C1 segment of cervical spinal cord (tissue), 14 donors: ENCODE measurements at regions not wholly inside any gene's neighbourhood (a gene's known extent, or its start where the extent isn't known, plus 50 kb on each side); places are given as distances from the start of the nearest gene placed in this dataset.

Source experiments
- DNase-seq, 14 donors: peaks; one replicate each; lab custom pipeline; 2025; lab: John Stamatoyannopoulos, UW

DNA sequence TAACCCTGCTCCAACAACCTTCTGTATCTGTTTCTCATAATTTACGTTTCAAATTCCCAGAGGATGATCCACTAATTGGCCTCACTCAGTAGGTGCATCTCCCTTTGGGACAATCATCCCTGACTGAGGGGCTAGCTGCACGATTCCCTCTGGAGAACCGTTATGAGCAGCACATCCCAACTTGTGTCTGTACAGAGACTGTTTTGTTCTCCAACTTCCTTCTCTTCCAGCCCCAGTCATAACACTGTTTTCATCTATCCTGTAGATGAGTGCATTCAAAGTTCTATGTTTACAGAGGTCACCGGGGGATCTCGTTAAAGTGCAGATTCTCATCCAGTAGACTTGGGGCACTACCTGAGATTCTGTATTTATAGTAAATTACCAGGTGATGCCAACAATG is 187.2 kb downstream of the REEP3 start:
- DNase-seq, result no peak

DNA sequence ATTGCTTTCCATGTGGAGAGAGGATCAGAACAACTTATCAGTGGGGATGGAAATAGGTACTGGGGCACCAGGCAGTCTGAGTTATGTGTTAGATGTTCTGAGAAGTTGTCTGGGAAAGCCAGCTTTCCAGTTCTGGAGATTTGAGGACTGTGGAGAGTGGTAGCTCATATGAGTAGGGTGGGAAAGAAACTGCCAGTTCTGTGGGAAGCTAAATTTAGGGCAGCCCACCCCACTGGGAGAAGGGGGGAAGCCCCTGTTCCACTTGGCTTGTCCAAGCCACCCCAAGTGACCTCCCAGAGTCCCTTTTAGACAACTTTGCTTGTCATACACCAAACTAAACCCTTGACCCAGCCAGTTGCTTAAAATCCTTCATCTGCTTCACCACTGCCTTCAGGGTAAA is 189.5 kb downstream of the REEP3 start:
- no peak for DNase-seq

DNA sequence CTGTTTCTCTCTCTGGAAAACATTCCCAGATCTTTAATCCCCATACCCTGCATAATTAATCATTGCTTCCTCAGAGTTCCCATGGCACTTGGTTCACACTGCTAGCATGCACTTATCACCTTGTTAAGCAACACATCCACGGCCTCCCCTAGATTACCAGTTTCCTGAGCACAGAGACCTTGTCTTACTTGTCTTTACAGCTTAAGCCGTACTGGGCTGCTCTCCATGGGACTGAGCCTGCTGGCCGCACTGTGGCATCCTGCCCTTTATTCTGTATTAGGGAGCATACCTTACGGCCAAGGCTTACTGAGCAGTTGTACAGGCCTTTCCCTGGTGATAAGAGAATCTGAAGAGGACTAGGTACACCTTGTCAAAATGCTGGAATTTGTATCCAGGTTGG is 190.2 kb downstream of the REEP3 start:
- DNase-seq, result peak in 2 of 14 donors; percentile 19 to 75

DNA sequence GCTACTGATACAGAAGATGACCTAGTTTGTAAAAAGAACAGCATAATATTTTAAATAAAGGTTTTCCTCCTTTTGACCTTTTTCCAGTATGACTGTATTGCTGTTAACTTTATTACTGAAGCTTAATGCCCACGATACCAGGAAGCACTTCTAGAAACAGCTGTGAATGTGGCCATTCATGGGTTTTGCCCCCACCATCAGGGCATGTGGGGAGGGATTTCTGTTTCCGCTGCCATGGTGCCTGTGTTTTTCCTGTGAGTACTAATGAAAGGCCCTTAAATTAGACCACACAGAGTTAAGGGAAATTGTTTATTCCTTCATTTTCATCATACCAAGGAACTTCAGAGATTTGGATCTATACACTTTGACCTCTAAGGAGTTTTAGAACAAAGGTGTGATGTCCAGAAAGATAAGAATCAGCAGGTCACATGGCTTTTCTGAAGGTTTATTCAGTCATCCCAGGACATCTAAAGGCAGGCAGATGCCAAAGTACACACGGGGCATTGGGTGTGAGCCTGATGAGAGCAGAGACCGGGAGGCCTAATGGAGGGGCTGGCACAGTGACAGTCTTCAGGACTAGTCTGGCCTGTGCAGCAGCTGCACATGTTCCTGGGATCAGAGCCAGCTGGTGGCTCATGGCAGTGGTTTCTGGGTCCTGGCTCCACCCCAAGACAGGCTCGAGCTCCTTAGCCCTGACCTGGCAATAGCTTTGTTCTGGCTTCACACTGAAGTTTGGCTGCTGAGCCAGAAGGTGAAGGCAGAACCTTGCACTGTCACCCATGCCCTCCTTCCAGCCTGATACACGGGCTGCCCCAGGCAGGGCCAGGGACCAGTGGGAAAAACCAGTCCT is 190.9 kb downstream of the REEP3 start:
- DNase-seq, result peak in 12 of 14 donors; percentile 23 to 86 (median 65)

DNA sequence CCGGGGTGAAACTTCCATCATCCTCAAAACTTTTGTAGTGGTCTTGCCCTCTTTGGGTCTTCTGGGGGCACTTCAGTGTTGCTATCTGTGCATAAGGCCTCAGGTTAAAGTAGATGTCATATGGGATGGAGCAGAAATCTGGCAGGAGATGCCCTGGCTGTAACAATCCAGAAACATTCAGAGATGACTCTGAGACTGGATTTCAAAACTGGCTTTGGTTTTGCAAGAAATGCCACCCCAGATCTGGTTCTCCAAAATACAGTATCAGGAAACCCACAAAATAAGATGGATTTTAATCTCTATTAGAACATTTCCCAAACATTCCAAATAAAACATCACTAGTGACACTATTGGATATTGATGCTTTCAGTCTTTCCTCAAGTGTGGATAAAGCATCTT is 191.5 kb downstream of the REEP3 start:
- DNase-seq, result peak in 1 of 14 donors; percentile 45

DNA sequence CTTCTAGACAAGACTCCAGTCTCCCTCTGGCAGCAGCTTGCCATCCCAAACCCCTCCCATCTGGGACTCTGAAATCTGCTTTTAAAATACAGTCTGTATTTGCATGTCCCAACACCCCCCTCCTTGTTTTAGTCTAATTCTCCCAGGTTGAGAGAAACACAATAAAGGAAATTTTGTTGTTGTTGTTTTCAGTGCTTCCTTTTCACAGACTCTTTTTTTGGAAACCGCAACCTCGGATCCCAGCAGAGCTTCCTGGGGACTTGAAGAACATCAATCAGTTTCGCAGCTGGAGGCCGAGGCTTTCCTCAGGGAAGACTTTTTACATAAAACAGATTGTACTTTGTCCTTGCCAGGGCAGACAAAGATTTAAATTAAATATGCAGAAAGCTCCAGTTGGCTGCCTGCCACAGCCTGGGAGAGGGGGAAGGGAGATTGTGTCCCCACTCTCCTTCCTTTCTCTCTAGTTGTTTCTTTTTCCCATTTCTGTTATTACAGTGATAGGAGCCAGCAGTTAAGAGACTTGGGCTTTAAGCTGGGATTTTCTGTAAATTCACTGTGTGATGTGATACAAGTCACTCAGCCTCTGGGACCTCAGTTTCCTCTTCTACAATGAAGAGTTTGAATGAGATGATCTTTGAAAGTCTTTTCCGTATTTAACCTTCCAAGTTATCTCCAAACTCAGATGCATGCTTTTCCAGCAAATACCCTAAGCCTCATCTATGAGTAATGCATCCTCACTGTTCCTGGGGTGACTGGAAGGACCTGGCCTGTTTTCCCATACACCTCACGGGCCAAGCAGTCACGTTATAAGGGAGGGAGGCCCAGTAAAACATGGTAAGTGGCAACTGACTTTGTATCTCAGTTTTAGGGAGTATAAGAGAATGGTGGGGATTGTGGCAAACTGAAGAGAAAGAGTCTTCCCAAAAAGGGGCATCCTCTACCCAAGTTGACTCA is 192.3 kb downstream of the REEP3 start:
- peak in 8 of 14 donors; percentile 33 to 75 (median 36) for DNase-seq

DNA sequence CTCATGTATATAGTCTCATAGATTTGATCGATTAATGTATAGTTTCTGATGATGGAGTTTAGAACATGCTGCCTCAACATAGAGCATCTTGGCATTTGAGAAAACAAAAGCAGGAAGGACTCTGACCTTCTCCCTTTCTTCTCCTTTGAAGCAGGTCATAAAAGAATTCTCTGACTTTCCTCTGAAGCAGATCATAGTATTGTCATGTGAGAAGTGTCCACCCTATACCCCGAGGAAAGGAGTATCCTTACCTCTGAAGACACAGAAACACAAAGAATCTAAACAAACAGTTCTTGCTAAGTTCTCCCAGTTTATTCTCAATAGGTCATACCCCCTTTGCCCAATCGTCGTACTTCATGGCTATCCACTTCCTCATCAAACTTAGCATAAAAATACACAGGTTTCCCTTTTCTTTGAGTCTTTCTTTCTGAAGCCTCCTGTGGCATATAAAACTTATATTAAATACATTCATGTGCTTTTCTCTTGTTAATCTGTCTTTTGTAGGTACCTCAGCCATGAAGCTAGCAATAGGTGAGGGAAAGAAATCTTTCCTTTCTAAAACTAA is 194.9 kb downstream of the REEP3 start:
- DNase-seq, result no peak

DNA sequence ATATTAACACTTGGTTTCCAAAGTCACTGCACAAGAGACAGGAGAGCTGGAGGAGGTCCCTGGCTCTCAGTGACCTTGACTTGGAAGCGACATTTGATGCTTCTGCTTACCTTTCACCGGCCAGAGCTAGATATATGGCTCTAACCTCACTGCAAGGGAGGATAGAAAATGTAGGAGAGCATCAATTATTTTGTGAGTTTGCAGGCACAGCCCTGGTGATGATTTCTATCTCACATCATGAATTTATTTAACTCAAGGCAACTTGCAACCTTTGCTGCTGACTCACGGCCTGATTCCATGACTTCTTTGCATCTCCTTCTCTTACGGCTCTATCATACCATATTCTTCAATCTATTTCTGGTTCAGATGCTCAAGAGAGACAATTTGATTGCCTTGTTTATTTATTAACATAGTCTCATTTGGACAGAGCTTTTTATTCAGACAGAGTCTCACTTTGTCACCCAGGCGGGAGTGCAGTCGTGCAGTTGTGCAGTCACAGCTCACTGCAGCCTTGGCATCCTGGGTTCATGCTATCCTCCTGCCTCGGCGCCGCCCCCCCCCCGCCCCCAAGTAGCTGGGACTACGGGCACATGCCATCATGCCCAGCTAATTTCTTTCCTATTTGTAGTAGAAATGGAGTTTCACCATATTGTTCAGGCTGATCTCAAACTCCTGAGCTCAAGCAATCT is 196.0 kb downstream of the REEP3 start:
- DNase-seq, result no peak

DNA sequence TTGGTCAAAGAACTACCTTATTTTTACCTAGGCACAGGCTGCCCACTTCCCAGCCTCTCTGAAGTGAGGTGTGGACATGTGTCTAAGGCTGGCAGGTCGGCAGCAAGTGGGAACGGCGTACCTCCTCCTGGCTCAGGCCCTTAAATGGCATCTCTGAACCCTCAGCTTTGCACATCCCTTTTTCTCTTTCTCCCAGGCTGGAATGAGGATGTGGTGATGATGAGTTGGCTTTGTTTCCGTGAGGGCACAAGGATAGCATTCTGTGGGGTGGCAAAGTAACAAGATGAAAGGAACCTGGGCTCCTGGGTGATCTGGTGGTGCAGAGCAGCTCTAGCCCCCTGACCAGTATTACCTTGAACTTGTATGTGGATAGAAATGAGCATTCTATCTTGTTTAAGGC is 196.8 kb downstream of the REEP3 start:
- DNase-seq, result no peak

DNA sequence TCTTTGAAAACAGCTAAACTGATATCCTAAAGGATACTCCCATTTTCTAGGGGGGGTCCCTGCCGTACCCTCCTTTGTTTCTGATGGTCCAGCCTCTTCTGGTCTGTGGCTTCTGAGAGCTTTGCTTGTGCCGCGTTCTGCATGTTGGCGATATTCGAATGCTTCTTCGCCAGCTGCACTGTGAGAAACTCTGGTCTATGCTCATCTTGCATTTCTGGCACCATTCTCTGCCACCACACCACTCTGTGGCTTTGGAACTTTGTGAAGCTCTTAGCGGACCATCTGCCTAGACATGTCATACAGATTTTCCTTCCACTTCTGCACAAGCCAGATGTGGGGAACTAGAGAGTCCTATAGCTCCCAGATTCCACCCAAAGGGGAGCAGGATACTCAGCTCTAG is 197.2 kb downstream of the REEP3 start:
- no peak for DNase-seq

DNA sequence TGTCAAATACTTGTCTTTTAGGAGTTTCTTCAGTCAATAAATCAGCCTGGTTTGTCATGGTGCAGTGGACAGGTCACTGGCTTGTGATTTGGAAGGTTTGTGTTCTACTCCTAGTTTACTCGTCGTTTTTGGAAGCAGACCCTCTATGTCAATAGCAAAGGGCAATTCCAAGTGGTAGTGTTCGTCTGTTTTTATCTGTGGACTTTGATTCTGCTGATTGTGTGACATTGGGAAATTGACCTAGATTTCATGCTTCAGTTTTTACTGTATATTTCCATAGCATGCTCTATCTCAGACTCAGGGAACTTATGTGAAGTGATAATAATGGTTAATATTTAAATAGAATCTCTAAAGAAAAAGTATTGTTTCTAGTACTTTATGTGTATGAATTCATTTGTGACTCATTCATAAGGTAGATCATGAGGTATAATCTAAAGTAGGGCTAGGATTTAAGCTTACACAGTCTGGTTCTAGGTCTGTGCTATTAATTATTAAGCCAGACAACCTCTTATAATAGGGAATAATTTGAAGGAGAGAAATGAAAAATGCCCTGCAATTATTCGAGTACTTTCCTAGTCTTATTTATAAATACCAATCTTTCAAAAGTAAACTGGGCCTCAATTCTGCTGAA is 198.1 kb downstream of the REEP3 start:
- DNase-seq, result no peak

DNA sequence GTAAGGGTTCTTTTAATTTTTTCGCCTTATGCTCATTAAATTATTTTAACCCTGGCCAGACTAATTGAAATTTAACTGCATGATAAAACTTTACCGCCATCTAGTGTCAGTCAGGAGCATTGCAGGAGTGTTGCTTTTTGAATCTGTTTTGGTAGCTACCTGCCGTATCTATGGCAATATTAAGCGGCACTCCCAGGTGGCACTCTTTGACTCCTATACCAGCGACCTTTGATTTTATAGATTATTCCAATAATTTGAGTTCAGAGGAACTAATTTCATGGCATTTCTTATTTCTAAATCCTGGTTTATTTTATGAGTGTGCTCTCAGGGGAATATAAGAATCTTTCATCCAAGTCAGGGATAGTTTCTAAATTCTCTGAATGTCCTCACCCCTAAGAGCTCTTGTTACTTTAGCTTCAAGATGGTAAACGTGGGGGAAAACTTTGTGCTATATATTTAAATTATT is 198.9 kb downstream of the REEP3 start:
- peak in 2 of 14 donors; percentile 19 to 47 for DNase-seq

DNA sequence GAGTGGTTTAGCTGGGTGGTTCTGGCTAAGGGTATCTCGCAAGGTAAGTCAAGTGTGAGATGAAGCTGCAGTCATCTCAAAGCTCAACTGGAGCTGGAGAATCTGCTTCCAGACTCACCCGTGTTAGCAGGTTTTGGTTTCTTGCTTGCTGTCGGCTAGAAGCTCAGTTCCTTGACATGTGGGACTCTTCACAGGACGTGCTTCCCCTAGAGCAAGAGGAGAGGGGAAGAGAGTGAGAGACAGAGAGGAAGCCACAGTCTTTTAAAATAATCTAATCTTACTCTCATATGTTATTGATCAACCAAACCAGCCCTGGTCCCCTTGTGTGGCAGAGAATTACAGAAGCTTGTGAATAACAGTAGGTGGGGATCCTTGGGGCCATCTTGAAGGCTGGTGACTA is 199.5 kb downstream of the REEP3 start:
- no peak for DNase-seq

DNA sequence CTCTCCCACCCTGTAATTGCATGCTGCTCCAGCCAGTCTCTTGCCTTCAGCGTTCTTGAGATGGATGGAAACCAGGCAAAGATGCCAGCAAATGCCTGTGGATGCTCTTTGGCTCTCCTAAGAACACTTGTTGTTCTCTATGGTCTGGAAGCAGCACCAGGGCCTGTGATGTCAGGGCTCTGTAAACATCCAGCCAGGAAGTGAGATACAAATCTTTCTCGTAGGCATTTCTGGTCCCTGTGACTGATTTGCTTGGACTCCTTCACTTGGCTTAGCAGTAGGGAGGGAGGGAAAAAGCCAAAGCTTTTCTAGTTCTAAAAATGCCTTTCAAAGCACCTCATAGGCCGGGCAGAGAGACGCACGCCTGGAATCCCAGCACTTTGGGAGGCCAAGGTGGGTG is 201.3 kb downstream of the REEP3 start:
- DNase-seq, result peak in 3 of 14 donors; percentile 32 to 39 (median 34)

DNA sequence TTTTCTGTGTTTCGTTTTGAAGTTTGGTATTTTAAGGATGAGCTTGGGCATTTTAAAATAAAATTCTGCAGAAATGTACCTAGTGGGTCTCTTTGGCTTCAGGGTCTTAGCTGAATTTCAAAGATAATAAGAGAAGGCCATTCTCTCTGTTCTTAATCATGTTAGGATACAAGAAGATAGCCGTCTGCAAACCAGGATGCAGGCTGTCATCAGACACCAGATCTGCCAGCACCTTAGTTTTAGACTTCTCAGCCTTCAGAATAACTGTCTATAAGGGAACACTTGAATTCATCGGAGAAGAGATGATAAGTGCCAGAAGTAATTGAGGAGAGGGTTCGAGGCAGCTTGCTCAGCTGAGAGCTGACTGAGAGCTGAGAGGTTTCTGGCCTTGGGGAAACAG is 202.1 kb downstream of the REEP3 start:
- DNase-seq, result no peak

DNA sequence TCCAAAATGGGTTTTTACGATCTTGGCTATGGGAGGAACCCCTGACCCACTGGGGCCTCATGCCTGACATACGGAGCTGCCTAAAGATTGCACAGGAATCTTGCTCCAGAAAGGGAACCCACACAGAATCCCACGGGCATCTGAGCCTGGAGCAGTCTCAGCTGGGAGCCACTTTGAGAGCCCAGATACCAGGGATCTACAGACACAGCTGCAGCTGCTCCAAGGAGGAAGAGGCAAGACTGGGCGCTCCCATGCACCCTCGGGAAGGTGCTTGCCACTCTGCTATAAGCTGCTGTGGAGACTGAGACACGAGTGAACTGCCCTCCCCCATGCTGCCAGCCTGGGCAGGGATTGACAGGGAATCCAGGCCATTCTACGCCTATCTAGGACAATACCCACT is 202.5 kb downstream of the REEP3 start:
- DNase-seq, result no peak

DNA sequence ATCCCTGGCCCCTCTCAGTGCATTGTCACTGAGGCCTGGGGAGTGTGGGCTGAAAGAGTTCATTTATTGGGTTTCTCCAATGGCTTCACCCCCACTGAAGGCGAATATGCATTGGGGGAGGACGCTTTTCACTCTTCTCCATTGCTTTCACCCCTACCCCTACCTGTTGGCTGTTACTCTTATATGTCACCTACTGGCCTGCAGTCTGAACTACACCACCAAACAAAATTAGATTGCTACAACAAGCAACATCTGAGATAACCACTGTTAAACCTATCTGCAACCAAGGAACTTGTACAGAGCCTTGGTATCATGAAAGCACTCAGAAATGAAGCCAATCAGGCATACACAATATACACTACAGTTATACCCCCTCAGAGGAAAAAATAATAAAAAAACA is 203.7 kb downstream of the REEP3 start:
- no peak for DNase-seq

DNA sequence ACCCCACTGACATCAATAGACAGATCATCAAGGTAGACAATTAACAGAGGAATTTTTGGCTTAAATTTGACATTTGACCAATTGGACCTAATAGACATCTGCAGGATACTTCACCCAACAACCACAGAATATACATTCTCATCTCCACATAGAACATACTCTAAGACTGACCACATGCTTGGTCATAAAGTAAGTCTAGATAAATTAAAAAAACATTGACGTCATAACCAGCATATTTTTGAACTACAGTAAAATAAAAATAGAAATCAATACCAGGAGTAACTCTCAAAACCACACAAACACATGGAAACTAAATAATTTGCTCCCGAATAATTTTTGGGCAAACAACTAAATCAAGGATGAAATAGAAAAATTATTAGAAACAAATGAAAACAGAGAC is 205.7 kb downstream of the REEP3 start:
- DNase-seq, result no peak

DNA sequence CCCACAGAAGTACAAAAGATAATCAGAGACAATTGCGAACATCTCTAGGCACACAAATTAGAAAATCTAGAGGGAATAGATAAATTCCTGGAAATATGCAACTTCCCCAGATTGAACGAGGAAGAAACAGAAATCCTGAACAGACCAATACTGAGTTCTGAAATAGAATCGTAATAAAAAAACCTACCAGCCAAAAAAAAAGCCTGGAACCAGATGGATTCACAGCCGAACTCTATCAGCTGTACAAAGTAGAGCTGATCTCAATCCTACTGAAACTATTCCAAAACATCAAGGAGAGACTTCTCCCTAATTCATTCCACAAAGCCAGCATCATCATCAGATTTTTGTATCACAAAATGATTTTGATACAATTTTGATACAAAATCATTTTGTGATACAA is 206.4 kb downstream of the REEP3 start:
- no peak for DNase-seq

DNA sequence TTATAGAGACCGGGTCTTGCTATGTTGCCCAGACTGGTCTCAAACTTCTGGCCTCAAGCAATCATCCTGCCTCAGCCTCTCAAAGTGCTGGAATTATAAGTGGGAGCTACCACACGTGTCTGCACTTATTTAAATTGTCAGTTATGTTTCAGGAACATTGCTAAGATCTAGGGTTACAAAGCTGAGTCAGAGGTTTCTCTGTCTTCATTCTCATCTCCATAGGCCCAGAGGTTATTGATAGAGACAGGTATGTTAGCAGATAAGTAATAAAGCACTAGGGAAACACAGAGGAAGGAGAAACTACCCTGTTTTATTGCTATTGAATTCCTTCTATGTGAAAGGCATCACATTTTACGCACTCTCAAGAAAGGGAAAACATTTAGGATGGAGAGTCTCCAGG is 214.1 kb downstream of the REEP3 start:
- no peak for DNase-seq

DNA sequence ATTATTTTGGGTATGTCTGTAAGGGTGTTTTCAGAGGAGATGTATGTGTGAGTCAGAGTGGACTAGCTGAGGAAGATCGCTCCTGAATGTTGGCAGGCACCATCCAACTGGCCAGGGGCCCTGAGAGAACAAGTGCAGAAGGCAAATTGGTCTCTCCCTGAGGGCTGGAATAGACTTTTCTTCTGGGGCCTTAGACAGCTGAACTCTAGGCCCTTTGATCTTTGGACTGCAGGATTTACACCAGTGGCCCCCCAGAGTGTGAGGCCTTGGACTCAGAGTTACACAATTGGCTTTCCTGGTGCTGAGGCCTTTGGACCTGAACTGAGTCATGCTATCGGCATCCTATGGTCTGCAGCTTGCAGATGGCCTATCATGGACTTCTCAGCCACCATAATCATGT is 217.2 kb downstream of the REEP3 start:
- no peak for DNase-seq
